ENCODE measurements at regions not wholly inside any gene's neighbourhood (a gene's known extent, or its start where the extent isn't known, plus 50 kb on each side); places are given as distances from the start of the nearest gene placed in this dataset.

DNA sequence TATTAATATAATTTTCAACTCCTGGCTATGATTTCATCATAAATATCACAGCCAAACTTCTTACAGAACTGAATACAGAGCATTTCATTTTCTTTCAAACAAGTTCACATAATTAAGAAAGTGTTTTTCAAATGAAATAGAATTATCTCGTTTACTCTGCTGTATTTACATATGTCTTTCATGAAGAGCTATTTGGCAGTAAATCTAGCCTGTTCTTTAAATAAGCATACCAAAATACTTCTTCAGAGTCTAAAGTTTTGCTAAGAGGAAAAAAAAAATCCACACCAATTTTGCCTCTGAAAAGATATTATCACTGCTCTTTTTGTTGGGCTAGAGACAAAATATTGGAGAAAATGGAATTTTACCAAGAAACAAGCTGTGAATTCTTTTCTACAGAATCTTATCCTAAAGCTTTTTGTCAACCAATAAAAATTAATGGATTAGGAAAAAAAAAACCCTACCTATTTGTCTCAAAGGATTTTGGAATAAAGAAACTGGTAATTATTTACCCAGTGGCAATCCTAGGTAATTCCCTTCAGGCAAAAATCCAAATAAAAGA lies 287.9 kb upstream of the NR3C2 start:
- no peak for TF ChIP-seq YY1 (IDR thresholded peaks at IDR 0.05; ENCODE audit: insufficient read depth, insufficient read length)
- TF ChIP-seq SUZ12 (IDR thresholded peaks at IDR 0.05; ENCODE audit: extremely low read depth, insufficient read depth, insufficient read length) = no peak
- TF ChIP-seq ZNF274 (IDR thresholded peaks at IDR 0.05; ENCODE audit: low read depth, low read length) = no peak

Data from NT2/D1 (cell line).